Stomach (tissue), 4 donors: ENCODE measurements at regions not wholly inside any gene's neighbourhood (a gene's known extent, or its start where the extent isn't known, plus 50 kb on each side); places are given as distances from the start of the nearest gene placed in this dataset.

Experiments
- CTCF ChIP-seq, 7 experiments: fragments of 450-650 bp in 4 of 7; fragments of 200-600 bp in 3 of 7; sonication (generic) in 3 of 7; IDR thresholded peaks; one replicate each; pipeline ENCODE4 v1.5.1; 2016 to 2019; ENCODE audit warnings: antibody characterized with exemption in 7 of 7, control low read depth in 2 of 7, mild to moderate bottlenecking in 1 of 7
- EP300 ChIP-seq: sonication (generic); formaldehyde crosslinking; IDR thresholded peaks from one replicate; pipeline ENCODE4 v1.6.1; 2017; ENCODE audit warnings: antibody characterized with exemption

GRCh38 chr5:167783145-167783817 is 508.2 kb upstream of the WWC1 start:
- TF ChIP-seq CTCF (IDR thresholded peaks at IDR 0.05) (no peak), EP300 (no peak)
